ENCODE measurements at regions not wholly inside any gene's neighbourhood (a gene's known extent, or its start where the extent isn't known, plus 50 kb on each side); places are given as distances from the start of the nearest gene placed in this dataset.

GRCh38 chr10:4672201-4672600, 153.8 kb upstream of the AKR1E2 start:
- no peak overlapping the region for H3K4me3 Mint-ChIP-seq
- peaks cover 1% of the 10 kb centered on the region for H3K9me3 Mint-ChIP-seq
- no peaks in the 10 kb centered on the region for H3K36me3 Mint-ChIP-seq (ENCODE audit: low read depth)
- no peak overlapping the region for H3K27ac Mint-ChIP-seq
- H3K27me3 Mint-ChIP-seq (ENCODE audit: low read depth), result peaks cover 22% of the 10 kb centered on the region
- CTCF ChIA-PET, result interaction anchor here (0.6 to 1.0 kb wide), 2 partner anchors 143 to 1454 kb away, joined by 3 read pairs; no protein-coding TSS in a partner anchor
- DNase-seq, result no peak
- intact Hi-C loops (cut with micrococcal nuclease), result no loop called here
- no peaks in the 10 kb centered on the region for H3K4me1 Mint-ChIP-seq (ENCODE audit: low read depth)

DNA sequence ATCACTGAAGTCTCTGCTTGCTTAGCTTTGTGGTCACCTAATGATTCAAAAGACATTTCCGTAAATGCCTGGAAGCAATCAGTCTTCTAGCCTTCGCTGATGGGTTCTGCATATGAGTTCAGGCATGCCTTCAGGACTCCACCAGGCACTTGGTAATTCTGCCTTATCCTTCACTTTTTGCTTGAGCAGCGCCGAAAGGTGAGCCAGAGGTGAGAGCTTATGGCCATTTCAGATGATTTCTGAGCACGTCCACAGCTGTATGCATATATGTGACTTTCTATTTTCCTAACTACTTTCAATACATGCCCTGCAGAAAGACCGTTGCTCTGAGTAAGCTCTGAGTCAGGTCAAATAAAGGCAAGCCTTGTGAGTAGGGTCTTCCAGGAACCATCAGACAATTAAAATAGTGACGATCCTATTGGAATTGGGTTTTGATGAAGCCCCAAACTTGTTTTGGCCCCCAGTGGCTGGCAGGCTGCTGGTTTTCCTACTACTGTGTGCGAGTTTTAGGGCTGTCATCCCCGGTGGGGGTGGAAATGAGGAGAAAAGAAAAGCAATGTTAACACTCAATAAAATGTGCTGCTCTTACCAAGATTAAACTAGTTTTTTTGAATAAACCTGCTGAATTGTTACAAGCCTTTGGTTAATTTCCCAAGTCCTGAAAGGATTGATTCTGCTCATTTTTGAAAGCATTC, 154.4 kb upstream of the AKR1E2 start:
- Mint-ChIP-seq H3K9me3 (peaks cover 1% of the 10 kb centered on the region), H3K36me3 (ENCODE audit: low read depth) (no peaks in the 10 kb centered on the region), H3K4me1 (ENCODE audit: low read depth) (no peaks in the 10 kb centered on the region), H3K27me3 (ENCODE audit: low read depth) (peaks cover 22% of the 10 kb centered on the region), H3K4me3 (no peak overlapping the region), H3K27ac (no peak overlapping the region)
- CTCF ChIA-PET, result interaction anchor here (1.0 kb wide), 1 partner anchor 143 kb away, joined by 3 read pairs; no protein-coding TSS in a partner anchor
- intact Hi-C loops (cut with micrococcal nuclease), result no loop called here
- no peak for DNase-seq

DNA sequence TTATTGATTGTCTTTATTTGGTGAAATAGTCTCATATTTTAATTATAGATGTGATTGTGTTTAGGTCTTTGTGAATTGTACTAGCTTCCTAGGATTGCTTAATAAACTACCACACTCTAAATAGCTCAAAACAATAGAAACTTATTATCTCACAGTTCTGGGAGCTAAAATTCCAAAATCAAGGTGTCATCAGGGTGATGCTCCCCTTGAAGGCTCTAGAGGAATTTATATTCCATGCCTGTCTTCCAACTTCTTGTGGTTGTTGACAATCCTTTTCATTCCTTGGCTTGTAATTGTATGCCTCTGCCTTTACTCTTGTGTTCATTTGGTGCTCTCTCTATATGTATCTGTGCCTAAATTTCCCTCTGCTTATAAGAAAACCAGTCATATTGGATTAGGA, 155.3 kb upstream of the AKR1E2 start:
- H3K27ac Mint-ChIP-seq, result no peak overlapping the region
- no peak overlapping the region for H3K4me3 Mint-ChIP-seq
- CTCF ChIA-PET, result interaction anchor here (1.5 kb wide), 1 partner anchor 12 kb away, joined by 5 read pairs; no protein-coding TSS in a partner anchor
- no peaks in the 10 kb centered on the region for H3K4me1 Mint-ChIP-seq (ENCODE audit: low read depth)
- H3K27me3 Mint-ChIP-seq (ENCODE audit: low read depth), result peaks cover 22% of the 10 kb centered on the region
- peaks cover 1% of the 10 kb centered on the region for H3K9me3 Mint-ChIP-seq
- no peak for DNase-seq
- no peaks in the 10 kb centered on the region for H3K36me3 Mint-ChIP-seq (ENCODE audit: low read depth)
- intact Hi-C loops (cut with micrococcal nuclease), result no loop called here

DNA sequence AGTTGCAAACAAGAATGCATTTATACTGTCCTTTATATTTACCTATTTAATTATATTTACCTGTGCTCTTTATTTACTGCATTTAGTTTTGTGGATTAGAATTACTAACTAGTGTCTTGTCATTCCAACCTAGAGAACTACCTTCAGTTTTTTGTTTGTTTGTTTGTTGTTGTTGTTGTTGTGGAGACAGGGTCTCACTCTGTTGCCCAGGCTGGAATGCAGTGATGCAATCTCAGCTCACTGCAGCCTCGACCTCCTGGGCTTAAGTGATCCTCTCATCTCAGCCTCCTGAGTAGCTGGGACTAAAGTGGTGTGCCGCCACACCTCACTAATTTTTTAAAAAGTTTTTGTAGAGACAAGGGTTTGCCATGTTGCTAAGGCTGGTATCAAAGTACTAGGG, 156.4 kb upstream of the AKR1E2 start:
- CTCF ChIA-PET, result interaction anchor here (1.5 kb wide), 1 partner anchor 11 kb away, joined by 5 read pairs; no protein-coding TSS in a partner anchor
- Mint-ChIP-seq H3K36me3 (ENCODE audit: low read depth) (no peaks in the 10 kb centered on the region), H3K4me3 (no peak overlapping the region), H3K4me1 (ENCODE audit: low read depth) (no peaks in the 10 kb centered on the region), H3K9me3 (peaks cover 1% of the 10 kb centered on the region), H3K27me3 (ENCODE audit: low read depth) (peaks cover 12% of the 10 kb centered on the region), H3K27ac (no peak overlapping the region)
- intact Hi-C loops (cut with micrococcal nuclease), result no loop called here
- DNase-seq, result no peak

- H3K4me1 Mint-ChIP-seq (ENCODE audit: low read depth), result no peaks in the 10 kb centered on the region
- DNase-seq, result peak; percentile 13
- CTCF ChIA-PET, result interaction anchor here (0.6 kb wide), 1 partner anchor 13 kb away, joined by 5 read pairs; no protein-coding TSS in a partner anchor
- H3K9me3 Mint-ChIP-seq, result no peaks in the 10 kb centered on the region
- H3K27ac Mint-ChIP-seq, result no peak overlapping the region
- H3K27me3 Mint-ChIP-seq (ENCODE audit: low read depth), result peaks cover 15% of the 10 kb centered on the region
- intact Hi-C loops (cut with micrococcal nuclease), result no loop called here
- no peaks in the 10 kb centered on the region for H3K36me3 Mint-ChIP-seq (ENCODE audit: low read depth)
- no peak overlapping the region for H3K4me3 Mint-ChIP-seq
Measured at GRCh38 chr10:4663162-4663992, 162.6 kb upstream of the AKR1E2 start.

DNA sequence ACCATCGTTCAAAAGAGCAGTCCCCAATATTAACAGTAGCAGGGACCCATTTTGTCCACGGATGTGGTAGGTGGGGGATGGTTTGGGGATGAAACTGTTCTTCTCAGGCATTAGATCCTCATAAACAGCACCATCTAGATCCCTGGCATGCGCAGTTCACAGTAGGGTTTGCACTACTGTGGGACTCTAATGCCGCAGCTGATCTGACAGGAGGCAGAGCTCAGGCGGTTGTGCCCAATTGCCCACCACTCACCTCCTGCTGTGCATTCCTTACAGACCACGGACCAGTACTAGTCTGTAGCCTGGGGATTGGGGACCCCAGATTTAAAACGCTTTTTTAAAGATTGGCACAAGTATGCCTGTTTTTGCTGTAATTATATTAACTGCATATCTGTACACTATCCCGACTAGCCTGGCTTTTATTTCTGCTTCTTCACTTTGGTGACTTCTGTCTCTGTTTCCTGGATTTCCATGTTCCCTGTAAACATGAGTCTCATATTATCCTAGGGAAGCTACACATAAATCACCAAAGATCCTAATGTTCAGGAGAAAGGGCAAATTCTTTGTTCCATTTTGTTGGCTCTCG, 163.3 kb upstream of the AKR1E2 start:
- H3K4me1 Mint-ChIP-seq (ENCODE audit: low read depth), result no peaks in the 10 kb centered on the region
- DNase-seq, result no peak
- H3K27me3 Mint-ChIP-seq (ENCODE audit: low read depth), result peaks cover 15% of the 10 kb centered on the region
- H3K4me3 Mint-ChIP-seq, result no peak overlapping the region
- no peaks in the 10 kb centered on the region for H3K36me3 Mint-ChIP-seq (ENCODE audit: low read depth)
- H3K27ac Mint-ChIP-seq, result no peak overlapping the region
- intact Hi-C loops (cut with micrococcal nuclease), result no loop called here
- CTCF ChIA-PET, result no interaction called here
- no peaks in the 10 kb centered on the region for H3K9me3 Mint-ChIP-seq

DNA sequence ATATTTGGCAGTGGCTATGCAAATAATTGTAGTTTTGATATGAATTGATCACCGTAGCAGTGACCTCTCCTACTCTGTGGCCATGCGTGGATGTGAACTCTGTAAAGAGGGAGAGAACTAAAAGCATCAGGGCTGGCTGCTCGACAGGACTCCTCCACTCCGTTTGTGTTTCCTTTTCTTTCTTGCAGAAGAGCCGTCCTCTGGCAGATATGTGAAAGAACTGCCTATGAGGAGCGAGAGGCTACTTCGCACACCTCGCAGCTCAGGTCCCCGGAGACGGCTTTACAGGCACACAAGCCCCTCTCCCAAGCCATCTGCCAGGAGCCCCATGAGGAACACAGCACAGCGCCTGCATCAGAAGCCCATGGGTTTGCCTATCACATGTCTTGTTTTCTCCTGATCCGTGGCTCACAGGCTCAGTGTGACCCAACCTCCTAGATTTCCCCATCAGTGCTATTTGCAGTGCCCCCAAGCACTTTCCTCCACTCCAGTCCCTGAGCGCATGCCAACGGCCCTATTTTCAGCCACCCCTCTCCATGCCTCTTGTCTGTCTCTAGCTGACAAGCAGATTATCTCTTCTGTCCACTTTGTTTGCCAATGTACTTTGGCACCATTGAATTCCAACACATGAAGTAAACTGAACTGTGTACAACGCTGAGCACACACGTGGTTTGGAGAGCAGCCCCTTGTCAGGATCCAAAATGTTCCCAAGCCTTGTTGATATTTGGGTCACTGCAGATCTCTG, 164.3 kb upstream of the AKR1E2 start:
- CTCF ChIA-PET, result no interaction called here
- peaks cover 15% of the 10 kb centered on the region for H3K27me3 Mint-ChIP-seq (ENCODE audit: low read depth)
- no peak for DNase-seq
- H3K27ac Mint-ChIP-seq, result no peak overlapping the region
- intact Hi-C loops (cut with micrococcal nuclease), result no loop called here
- no peaks in the 10 kb centered on the region for H3K4me1 Mint-ChIP-seq (ENCODE audit: low read depth)
- H3K36me3 Mint-ChIP-seq (ENCODE audit: low read depth), result no peaks in the 10 kb centered on the region
- H3K9me3 Mint-ChIP-seq, result no peaks in the 10 kb centered on the region
- H3K4me3 Mint-ChIP-seq, result no peak overlapping the region

DNA sequence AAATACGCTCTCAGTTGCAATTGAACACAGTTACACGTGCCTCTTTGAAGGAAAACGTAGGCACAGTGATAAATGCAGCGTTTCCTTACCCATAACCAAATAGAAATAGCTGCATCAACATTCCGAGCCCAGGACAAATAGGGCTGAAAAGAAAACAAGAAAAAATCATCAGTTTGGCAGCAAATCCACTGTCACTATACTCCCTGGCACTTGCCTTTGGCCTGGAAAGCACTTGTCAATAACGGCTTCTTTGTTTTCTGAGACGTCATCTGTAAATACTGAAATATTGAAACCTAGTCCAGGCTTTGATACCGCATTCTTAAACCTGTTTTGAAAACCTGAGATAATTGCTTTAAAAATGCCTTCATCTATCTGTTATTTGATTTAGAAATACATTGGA, 167.2 kb upstream of the AKR1E2 start:
- Mint-ChIP-seq H3K27ac (no peak overlapping the region), H3K36me3 (ENCODE audit: low read depth) (no peaks in the 10 kb centered on the region), H3K9me3 (no peaks in the 10 kb centered on the region), H3K4me1 (ENCODE audit: low read depth) (peaks cover 1% of the 10 kb centered on the region), H3K27me3 (ENCODE audit: low read depth) (peaks cover 15% of the 10 kb centered on the region), H3K4me3 (no peak overlapping the region)
- intact Hi-C loops (cut with micrococcal nuclease), result loop anchor here (5.0 to 10.0 kb wide), 5 partner anchors 109 to 1206 kb away; no protein-coding TSS in a partner anchor
- DNase-seq, result no peak
- CTCF ChIA-PET, result interaction anchor here (1.2 to 1.8 kb wide), 2 partner anchors 12 to 162 kb away, joined by 3 to 5 read pairs; no protein-coding TSS in a partner anchor

DNA sequence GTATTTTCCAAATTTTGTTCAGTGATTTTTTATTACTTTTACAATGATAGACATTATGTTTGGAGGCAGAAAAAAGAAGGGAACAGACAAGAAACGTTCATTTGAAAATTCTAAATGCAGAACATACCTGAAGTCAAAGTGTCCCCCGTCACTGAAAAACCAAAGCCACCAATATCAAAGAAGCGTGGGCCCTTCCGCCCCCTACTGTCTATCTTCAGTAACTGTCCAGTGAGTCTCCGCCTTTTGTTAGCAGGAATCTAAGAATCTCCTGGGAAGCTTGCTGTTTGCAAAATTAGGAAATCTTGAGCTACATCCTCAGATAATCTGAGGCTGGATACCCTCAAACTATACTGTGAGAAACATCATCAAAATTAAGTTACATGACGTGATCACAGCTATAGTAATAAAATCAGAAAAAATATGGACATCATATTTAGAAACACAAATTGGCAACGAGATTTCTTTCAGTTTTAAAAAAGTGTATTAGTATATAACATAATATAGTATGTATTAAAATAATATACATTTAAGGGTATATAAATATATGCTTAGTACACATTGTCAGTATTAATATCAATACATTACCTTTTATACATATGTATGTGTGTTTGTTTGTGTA, 169.3 kb upstream of the AKR1E2 start:
- no peak overlapping the region for H3K4me3 Mint-ChIP-seq
- intact Hi-C loops (cut with micrococcal nuclease), result loop anchor here (1.0 to 10.0 kb wide), 7 partner anchors 111 to 1417 kb away; no protein-coding TSS in a partner anchor
- H3K9me3 Mint-ChIP-seq, result no peaks in the 10 kb centered on the region
- CTCF ChIA-PET, result interaction anchor here (0.5 to 2.0 kb wide), 13 partner anchors 8 to 1459 kb away, joined by 3 to 7 read pairs (median 3); no protein-coding TSS in a partner anchor
- DNase-seq, result peak; percentile 58
- H3K27me3 Mint-ChIP-seq (ENCODE audit: low read depth), result peaks cover 9% of the 10 kb centered on the region
- peaks cover 18% of the 10 kb centered on the region for H3K4me1 Mint-ChIP-seq (ENCODE audit: low read depth)
- H3K27ac Mint-ChIP-seq, result no peak overlapping the region
- H3K36me3 Mint-ChIP-seq (ENCODE audit: low read depth), result no peaks in the 10 kb centered on the region

- Mint-ChIP-seq H3K9me3 (no peaks in the 10 kb centered on the region), H3K27ac (no peak overlapping the region), H3K4me3 (no peak overlapping the region), H3K27me3 (ENCODE audit: low read depth) (peaks cover 9% of the 10 kb centered on the region), H3K36me3 (ENCODE audit: low read depth) (no peaks in the 10 kb centered on the region), H3K4me1 (ENCODE audit: low read depth) (peaks cover 26% of the 10 kb centered on the region)
- DNase-seq, result no peak
- CTCF ChIA-PET, result interaction anchor here (0.7 to 2.0 kb wide), 2 partner anchors 9 to 952 kb away, joined by 6 to 7 read pairs; no protein-coding TSS in a partner anchor
- intact Hi-C loops (cut with micrococcal nuclease), result loop anchor here (1.0 to 10.0 kb wide), 7 partner anchors 111 to 1417 kb away; no protein-coding TSS in a partner anchor
Measured at GRCh38 chr10:4655879-4656278, 170.1 kb upstream of the AKR1E2 start.

DNA sequence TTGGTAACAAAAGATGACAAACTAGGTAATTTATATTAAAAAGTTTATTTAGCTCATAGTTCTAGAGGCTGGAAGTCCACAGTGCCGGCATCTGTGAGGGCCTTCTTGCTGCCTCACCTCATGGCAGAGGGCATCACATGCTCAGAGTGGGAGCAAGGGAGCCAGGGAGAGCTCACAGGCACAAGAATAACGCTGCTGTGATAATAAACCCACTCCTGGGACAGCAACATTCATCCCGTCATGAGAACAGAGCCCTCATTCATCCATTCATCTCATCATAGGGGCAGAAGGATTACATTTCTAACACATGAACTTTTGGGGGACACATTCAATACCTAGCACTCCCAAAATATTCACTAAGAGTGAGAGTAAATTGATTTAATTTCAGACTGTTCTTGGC, 170.6 kb upstream of the AKR1E2 start:
- no peaks in the 10 kb centered on the region for H3K36me3 Mint-ChIP-seq (ENCODE audit: low read depth)
- no peak for DNase-seq
- peaks cover 29% of the 10 kb centered on the region for H3K4me1 Mint-ChIP-seq (ENCODE audit: low read depth)
- H3K27me3 Mint-ChIP-seq (ENCODE audit: low read depth), result peaks cover 9% of the 10 kb centered on the region
- no peak overlapping the region for H3K27ac Mint-ChIP-seq
- H3K9me3 Mint-ChIP-seq, result no peaks in the 10 kb centered on the region
- CTCF ChIA-PET, result interaction anchor here (0.7 to 2.0 kb wide), 2 partner anchors 9 to 951 kb away, joined by 6 to 7 read pairs; no protein-coding TSS in a partner anchor
- H3K4me3 Mint-ChIP-seq, result no peak overlapping the region
- intact Hi-C loops (cut with micrococcal nuclease), result loop anchor here (5.0 to 10.0 kb wide), 5 partner anchors 112 to 1203 kb away; no protein-coding TSS in a partner anchor

Measured in activated naive CD4-positive, alpha-beta T cell treated with anti-CD3 and anti-CD28 coated beads for 36 hours (primary cell).